ENCODE measurements at regions not wholly inside any gene's neighbourhood (a gene's known extent, or its start where the extent isn't known, plus 50 kb on each side); places are given as distances from the start of the nearest gene placed in this dataset.
A peak's percentile ranks its signal among the peaks of the same experiment; 100 is the strongest.

DNA sequence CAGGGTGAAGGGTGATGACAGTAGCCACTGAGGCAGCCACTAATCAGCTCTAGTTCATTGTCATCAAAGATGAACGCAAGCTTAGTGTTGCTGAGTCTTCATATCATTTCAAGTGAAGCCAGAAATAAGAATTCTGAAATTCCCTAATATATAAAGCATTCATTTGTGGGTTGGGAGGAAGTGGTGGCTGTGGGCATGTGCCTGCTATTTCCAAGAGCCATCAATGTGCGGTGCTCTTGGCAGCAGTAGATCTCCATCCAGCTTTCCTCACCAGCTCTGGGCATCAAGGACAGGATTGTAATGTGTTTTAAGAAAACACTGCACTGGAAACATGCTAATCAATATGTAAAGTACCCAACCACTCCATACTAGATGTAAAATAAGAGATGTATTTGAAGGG lies 202.5 kb upstream of the AHR start:
- TF ChIP-seq, protein P1, sequence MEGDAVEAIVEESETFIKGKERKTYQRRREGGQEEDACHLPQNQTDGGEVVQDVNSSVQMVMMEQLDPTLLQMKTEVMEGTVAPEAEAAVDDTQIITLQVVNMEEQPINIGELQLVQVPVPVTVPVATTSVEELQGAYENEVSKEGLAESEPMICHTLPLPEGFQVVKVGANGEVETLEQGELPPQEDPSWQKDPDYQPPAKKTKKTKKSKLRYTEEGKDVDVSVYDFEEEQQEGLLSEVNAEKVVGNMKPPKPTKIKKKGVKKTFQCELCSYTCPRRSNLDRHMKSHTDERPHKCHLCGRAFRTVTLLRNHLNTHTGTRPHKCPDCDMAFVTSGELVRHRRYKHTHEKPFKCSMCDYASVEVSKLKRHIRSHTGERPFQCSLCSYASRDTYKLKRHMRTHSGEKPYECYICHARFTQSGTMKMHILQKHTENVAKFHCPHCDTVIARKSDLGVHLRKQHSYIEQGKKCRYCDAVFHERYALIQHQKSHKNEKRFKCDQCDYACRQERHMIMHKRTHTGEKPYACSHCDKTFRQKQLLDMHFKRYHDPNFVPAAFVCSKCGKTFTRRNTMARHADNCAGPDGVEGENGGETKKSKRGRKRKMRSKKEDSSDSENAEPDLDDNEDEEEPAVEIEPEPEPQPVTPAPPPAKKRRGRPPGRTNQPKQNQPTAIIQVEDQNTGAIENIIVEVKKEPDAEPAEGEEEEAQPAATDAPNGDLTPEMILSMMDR (optimal IDR thresholded peaks at IDR 0.05 in 1 of 3, IDR thresholded peaks at IDR 0.05 in 1 of 3, conservative IDR thresholded peaks at IDR 0.05 in 1 of 3; ENCODE audit: extremely low read depth in 1 of 3, insufficient read depth in 2 of 3, low read length in 3 of 3) = peak in 1 of 3 experiments; percentile 59
- no peak for TF ChIP-seq EZH2 (IDR thresholded peaks at IDR 0.05; ENCODE audit: low read length)

All from keratinocyte (primary cell).